K562 (cell line): ENCODE measurements at regions not wholly inside any gene's neighbourhood (a gene's known extent, or its start where the extent isn't known, plus 50 kb on each side); places are given as distances from the start of the nearest gene placed in this dataset.
"Not testable (repeated sequence)": the region's sequence is repeated elsewhere in the genome, so short reads cannot be mapped to it uniquely, and the experiment has no call there.

Experiments used
- EP300 ChIP-seq: IDR thresholded peaks from 2 replicates; pipeline ENCODE4 v1.6.1; 2012; ENCODE audit warnings: low read length, improper control_type of control experiment
- L3MBTL2 ChIP-seq: fragments of 450-650 bp; IDR thresholded peaks from 2 replicates; pipeline ENCODE4 v1.6.1; 2016; ENCODE audit warnings: mild to moderate bottlenecking, moderate library complexity
- ZBTB49 ChIP-seq: sonication (generic); formaldehyde crosslinking; IDR thresholded peaks from 2 replicates; pipeline ENCODE4 v1.8.0; 2022; ENCODE audit warnings: missing genetic modification reagents, mild to moderate bottlenecking, borderline replicate concordance
- ZNF780A ChIP-seq: fragments of 250-450 bp; sonication (Bioruptor Pico); IDR thresholded peaks from 2 replicates; pipeline ENCODE4 v1.5.0; 2021; ENCODE audit warnings: mild to moderate bottlenecking

- TF ChIP-seq ZNF780A, ZBTB49, L3MBTL2, EP300: not testable (repeated sequence)
Measured at GRCh38 chr21:6043430-6044275, 4477.7 kb upstream of the TPTE start.
